Rectal smooth muscle tissue (tissue), 1 donor: ENCODE measurements at regions not wholly inside any gene's neighbourhood (a gene's known extent, or its start where the extent isn't known, plus 50 kb on each side); places are given as distances from the start of the nearest gene placed in this dataset.
"Not testable (repeated sequence)": the region's sequence is repeated elsewhere in the genome, so short reads cannot be mapped to it uniquely, and the experiment has no call there.

Experiments used
- H3K27ac ChIP-seq: one replicate; pipeline ENCODE4 v1.7.0; 2013; ENCODE audit warnings: low read depth, low read length, inconsistent platforms
- H3K27me3 ChIP-seq: one replicate; pipeline ENCODE4 v1.7.0; 2013; ENCODE audit warnings: low read length; ENCODE audit not compliant: control insufficient read depth, insufficient read depth
- H3K36me3 ChIP-seq: one replicate; pipeline ENCODE4 v1.7.0; 2013; ENCODE audit warnings: low read length; ENCODE audit not compliant: control insufficient read depth, insufficient read depth
- H3K4me1 ChIP-seq: one replicate; pipeline ENCODE4 v1.7.0; 2013; ENCODE audit warnings: low read length; ENCODE audit not compliant: control insufficient read depth, insufficient read depth
- H3K4me3 ChIP-seq: one replicate; pipeline ENCODE4 v1.7.0; 2013; ENCODE audit warnings: low read length
- H3K9ac ChIP-seq: one replicate; pipeline ENCODE4 v1.7.0; 2013; ENCODE audit warnings: low read length

DNA sequence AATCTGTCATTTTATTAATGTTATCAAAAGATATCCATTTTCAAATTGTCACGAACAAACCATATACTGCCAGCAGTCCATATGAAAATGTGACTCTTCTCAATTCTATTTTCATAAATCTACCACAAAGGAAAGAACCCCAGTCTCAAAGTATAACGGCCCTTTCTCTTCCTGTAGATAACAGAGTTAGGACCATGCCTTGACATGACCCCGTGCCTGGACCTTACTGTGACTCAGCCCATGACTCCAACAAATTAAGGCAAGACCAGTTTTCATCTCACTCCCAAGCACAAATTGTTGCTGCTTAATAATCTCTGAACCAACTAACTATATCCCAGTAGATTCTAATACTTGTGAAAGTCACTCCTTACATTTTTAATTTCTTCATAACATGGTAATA lies 124.4 kb upstream of the NFIA start:
- Histone ChIP-seq H3K4me3 (no peak overlapping the region), H3K36me3 (no peaks in the 10 kb centered on the region), H3K9ac (no peak overlapping the region), H3K4me1 (no peaks in the 10 kb centered on the region), H3K27me3 (no peaks in the 10 kb centered on the region), H3K27ac (no peak overlapping the region)

DNA sequence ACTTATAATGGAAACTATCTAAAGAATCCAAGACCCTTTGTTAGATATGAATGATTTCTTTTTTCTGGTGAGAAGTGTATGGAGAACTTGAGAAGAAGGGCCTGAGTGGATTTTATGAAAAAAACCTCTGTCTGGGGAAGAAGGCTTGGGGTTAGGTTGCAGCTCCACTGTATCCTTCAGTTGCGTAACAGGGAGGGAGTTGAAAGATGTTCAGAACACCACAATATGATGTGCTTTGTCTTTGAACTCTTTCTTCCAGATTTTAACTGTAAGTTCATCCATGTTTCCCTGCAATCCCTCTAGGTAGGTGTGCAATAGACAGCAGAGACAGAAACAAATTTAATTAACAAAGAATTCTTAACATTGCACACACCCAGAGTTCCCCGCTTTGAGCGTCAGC lies 125.8 kb upstream of the NFIA start:
- Histone ChIP-seq H3K4me1 (no peaks in the 10 kb centered on the region), H3K27me3 (no peaks in the 10 kb centered on the region), H3K9ac (no peak overlapping the region), H3K4me3 (no peak overlapping the region), H3K27ac (no peak overlapping the region), H3K36me3 (no peaks in the 10 kb centered on the region)

DNA sequence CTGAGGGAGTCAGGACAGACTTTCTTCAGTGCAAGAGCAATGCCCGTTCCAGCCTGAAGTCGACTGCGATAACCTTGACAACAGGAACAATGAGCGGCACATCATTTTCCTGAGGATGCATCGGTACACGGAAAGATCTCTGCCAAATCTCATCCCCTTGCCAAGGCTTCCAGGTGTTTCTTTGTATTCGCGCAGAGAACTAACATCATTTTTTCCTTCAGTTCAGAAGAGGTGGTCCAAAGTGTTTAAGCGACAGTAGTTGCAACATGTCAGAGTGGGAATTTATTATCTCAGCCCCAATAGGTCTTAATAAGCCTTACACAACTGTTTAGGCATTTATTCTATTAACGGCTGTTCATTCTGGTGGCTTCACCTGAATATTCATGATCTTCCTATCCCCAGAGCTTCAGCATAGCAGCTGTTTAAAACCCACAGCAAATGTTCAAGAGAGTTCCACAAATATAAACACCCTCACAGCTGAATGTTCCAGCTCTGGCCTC lies 129.7 kb upstream of the NFIA start:
- Histone ChIP-seq H3K4me1 (no peaks in the 10 kb centered on the region), H3K36me3 (no peaks in the 10 kb centered on the region), H3K27me3 (peaks cover 2% of the 10 kb centered on the region), H3K4me3 (no peak overlapping the region), H3K9ac (no peak overlapping the region), H3K27ac (no peak overlapping the region)

DNA sequence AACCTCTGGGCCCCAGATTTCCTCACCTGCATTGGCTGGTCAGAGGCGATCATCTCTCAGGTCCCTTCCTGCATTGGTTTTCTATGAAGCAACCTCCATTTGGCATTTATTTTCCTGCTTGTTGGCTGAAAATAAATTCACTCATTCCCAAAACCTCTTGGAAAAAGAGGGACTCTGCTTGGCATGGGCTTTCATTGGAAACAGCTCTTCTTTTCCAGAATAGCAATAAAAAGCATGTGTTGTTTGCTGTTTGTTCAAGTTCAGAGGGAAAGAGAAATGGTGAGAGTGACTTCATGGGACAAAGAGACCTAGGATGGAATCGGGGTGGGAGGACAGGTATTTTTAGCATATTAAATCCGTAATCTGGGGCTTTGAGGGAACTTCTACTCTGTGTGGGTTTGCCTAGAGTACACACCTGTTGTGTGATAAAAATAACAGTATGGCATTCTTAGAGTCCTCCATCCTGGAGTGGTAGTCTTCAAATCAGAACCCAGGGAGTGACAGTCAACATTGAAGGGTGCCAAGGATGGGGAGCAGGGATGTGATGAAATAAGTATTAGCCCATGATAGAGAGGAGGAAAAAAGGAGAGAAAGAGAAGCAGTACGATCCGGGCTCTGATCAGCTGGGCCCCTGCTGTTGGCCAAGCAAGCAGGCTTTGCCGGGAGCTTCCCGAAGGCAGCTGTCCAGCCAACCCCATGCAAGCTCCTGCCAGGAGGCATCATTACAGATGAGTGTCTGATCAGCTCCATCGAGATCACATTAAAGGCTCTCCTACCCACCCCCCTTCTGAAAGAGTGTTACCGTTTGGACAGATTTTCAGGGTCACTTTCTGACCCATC lies 131.9 kb upstream of the NFIA start:
- Histone ChIP-seq H3K4me3 (no peak overlapping the region), H3K36me3 (no peaks in the 10 kb centered on the region), H3K27ac (no peak overlapping the region), H3K27me3 (peaks cover 2% of the 10 kb centered on the region), H3K9ac (no peak overlapping the region), H3K4me1 (no peaks in the 10 kb centered on the region)

DNA sequence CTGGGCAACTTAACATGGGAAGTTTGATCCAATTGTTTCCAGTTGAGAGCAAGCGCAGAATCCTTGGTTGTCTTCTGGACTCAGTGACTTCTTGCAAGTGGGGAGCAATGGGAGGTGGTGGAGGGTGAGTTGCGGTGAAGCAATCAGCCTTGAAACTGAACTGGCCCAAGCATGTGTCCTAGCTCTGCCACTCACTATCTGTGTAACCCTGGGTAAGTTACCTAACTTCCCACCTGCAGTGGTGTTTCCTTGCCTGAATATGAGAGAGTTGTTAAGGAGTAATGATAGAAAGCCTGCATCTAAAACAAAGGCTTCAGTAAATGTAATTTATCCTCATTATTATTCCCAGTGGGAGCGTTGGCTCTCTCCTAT lies 132.5 kb upstream of the NFIA start:
- Histone ChIP-seq H3K27me3 (peaks cover 2% of the 10 kb centered on the region), H3K36me3 (no peaks in the 10 kb centered on the region), H3K4me1 (no peaks in the 10 kb centered on the region), H3K9ac (no peak overlapping the region), H3K27ac (no peak overlapping the region), H3K4me3 (no peak overlapping the region)

DNA sequence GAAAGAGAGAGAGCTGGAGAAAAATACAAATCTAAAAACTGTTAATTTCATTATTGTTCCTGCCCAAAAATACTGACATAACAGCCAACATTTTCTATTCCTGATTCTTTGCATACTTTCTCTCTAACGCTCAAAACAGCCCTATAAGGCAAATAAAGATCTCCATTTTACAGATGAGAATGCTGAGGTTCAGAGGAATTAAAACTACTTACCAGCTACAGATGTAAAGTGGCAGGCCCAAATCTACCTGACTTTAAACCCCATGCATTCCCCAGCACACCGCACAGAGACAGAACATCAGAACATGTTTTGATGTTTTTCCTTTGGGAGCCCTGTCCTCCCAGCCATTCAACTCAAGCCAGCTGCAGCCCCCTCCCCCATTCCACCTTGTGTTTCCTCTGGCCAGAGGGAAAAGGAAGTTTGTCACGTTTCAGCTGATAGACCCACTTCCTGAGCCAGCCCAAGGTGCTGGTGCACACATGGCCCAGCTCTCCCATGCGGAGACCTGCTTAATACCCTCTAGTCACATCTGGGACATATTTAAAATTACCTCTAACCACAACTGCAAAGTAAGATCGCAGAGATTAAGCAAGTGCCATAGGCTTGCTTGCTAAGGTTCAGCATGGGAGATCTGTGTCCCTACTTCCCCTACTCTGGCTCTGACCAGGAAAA lies 133.1 kb upstream of the NFIA start:
- H3K27me3 ChIP-seq = peaks cover 2% of the 10 kb centered on the region
- no peaks in the 10 kb centered on the region for H3K36me3 ChIP-seq
- H3K4me1 ChIP-seq = no peaks in the 10 kb centered on the region
- H3K9ac ChIP-seq = no peak overlapping the region
- no peak overlapping the region for H3K4me3 ChIP-seq
- H3K27ac ChIP-seq = no peak overlapping the region

DNA sequence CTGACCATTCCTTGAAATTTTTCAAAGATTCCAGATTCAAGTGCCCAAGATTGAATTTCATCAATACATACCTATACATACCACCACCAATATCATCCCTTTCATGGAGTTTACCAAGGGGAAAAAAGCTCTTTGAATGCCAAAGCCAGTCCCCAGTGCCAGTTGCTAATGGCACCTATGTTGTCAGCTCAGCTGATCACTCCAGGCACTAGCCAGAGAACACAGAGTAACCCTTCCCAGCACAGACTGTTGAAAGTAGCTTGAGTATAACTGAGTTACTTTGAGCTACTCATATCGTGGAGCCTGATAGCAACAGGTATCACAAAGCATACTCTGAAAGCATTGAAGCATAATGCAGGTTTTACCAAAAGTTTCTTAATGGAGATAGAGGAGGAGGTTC lies 133.9 kb upstream of the NFIA start:
- Histone ChIP-seq H3K27ac (no peak overlapping the region), H3K36me3 (no peaks in the 10 kb centered on the region), H3K4me3 (no peak overlapping the region), H3K4me1 (no peaks in the 10 kb centered on the region), H3K27me3 (peaks cover 2% of the 10 kb centered on the region), H3K9ac (no peak overlapping the region)

DNA sequence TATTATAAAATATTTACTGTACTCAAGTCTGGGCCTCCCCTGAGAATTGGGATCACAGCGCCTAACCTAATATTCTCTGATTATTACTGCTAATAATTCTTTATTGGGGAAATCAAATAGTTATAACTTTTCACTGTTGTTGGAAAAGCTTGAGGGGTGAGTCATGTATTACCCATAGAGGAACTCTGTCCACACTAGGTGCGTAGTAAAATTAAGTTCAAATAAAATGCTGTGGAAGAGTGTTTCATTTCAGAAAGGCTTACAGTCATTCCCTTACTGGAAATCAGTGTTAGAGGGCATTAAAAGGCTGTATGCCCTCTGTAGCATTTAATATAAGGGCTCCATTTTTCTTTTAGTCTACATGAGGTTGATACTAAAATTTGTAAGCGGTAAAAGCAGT lies 135.0 kb upstream of the NFIA start:
- H3K9ac ChIP-seq = no peak overlapping the region
- no peaks in the 10 kb centered on the region for H3K4me1 ChIP-seq
- no peaks in the 10 kb centered on the region for H3K36me3 ChIP-seq
- no peak overlapping the region for H3K4me3 ChIP-seq
- peaks cover 2% of the 10 kb centered on the region for H3K27me3 ChIP-seq
- no peak overlapping the region for H3K27ac ChIP-seq

DNA sequence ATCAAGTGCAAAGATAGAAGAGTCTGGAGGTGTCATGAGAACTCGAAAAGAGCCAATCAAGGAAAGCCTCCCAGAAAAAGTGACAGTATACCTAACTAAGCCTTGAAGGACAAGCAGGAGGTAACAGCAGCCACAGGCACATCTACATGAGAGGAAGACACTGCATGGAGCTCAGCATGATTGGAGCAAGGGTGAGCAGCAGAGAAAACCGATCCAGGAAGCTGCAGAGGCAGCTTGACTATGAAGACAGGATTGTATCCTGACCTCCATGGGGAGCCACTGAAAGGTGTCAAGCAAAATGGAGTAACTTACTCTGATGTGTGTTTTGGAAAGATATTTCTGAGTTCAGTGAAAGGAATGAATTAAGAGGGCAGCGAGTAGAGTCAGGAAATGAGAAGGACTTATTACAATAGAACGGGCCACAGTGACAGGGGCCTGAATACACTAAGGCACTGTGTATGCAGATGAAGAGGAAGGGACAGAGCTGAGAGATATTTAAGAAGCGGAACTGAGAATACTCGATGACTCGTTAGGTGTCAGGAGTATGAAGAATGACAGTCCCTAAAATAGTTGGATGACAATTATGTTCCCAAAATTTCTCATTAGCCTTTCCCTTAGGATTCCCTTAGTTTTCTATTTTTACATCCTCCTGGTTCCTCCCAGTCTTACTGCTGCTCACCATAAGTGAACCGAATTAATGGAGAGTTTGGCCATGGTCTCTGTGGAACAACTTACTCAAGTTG lies 139.3 kb upstream of the NFIA start:
- Histone ChIP-seq H3K27ac (no peak overlapping the region), H3K27me3 (no peaks in the 10 kb centered on the region)

DNA sequence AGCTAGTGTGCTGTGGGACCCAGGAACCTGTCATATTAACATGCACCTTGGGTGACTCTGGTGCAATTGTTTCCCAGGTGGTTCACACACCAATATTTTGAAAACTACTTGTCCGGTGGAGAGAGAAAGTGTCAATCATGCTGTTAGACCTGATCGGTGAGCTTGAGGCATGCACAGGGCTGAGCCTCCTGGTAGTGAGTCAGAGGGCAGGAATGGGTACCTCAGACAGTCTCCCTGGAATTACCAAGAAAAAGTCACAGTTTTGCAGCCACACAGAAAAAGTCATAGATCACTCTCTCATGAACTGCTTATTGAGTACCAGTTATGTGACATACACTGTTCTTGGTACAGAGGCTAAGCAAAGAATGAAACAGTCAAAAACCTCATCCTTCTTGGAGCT lies 140.1 kb upstream of the NFIA start:
- H3K4me3 ChIP-seq = no peak overlapping the region
- no peak overlapping the region for H3K27ac ChIP-seq
- H3K4me1 ChIP-seq = no peaks in the 10 kb centered on the region
- H3K9ac ChIP-seq = no peak overlapping the region
- no peaks in the 10 kb centered on the region for H3K27me3 ChIP-seq
- H3K36me3 ChIP-seq = no peaks in the 10 kb centered on the region

More for the DNA sequence above, 139.3 kb upstream of the NFIA start:
- Histone ChIP-seq H3K4me1 (no peaks in the 10 kb centered on the region), H3K9ac (no peak overlapping the region), H3K36me3 (no peaks in the 10 kb centered on the region), H3K4me3 (no peak overlapping the region)

DNA sequence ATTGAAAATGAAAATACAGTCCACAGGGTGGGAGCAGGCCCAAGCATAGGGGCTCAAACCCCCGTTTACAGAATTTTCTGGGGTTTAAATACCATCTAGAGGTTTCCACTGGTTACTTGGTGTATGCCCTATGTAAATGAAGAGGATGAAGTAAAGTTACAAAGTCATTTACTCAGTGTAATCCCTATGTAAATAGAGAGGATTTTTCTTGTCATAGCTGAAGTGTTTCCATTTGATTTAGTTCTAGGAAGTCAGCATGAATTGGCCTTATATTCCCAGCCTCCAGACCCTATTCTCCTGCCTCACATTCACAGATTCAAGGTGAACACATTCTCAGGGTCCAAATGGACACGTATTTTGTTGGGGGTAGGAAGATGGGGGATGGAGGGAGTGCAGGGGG lies 141.7 kb upstream of the NFIA start:
- H3K27ac ChIP-seq, H3K4me3 ChIP-seq: not testable (repeated sequence)

DNA sequence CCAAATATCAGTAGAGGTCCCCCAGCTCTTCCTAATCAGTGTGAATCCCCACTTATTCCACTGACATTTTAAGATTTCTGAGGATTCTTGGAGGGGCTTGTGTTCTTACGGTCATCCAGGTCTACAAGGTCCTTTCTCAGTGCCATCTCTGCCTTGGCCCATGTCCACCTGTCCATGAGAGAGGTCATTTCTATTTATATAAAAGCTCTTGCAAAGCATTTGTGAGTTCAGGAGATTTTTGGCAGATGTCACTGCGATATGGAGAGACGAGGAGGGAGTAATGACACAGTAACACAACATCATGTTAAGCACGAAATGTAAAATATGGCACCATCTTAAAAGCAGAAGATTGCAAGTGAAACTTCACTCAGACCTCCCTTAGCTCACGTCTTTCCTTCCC lies 144.6 kb upstream of the NFIA start:
- no peaks in the 10 kb centered on the region for H3K4me1 ChIP-seq
- H3K9ac ChIP-seq = no peak overlapping the region
- H3K27me3 ChIP-seq = no peaks in the 10 kb centered on the region
- H3K4me3 ChIP-seq = no peak overlapping the region
- H3K36me3 ChIP-seq = no peaks in the 10 kb centered on the region
- no peak overlapping the region for H3K27ac ChIP-seq

More for the DNA sequence above, 141.7 kb upstream of the NFIA start:
- H3K9ac ChIP-seq, H3K27me3 ChIP-seq, H3K4me1 ChIP-seq, H3K36me3 ChIP-seq: not testable (repeated sequence)
